CD14-positive monocyte (primary cell): ENCODE measurements at regions not wholly inside any gene's neighbourhood (a gene's known extent, or its start where the extent isn't known, plus 50 kb on each side); places are given as distances from the start of the nearest gene placed in this dataset.
"Not testable (repeated sequence)": the region's sequence is repeated elsewhere in the genome, so short reads cannot be mapped to it uniquely, and the experiment has no call there.

Source experiments
- DNase-seq, 3 donors: peaks; one replicate each; pipeline ENCODE4 v3.0.0-alpha.2; 2011 to 2022
- H2AFZ ChIP-seq: 2 replicates; pipeline ENCODE4 v1.6.0; 2012; ENCODE audit warnings: mild to moderate bottlenecking, low read depth, low read length, inconsistent platforms; ENCODE audit not compliant: insufficient read depth, poor library complexity, severe bottlenecking
- H3K27ac ChIP-seq, 2 donors: 1 replicate in 1 of 2; 2 replicates in 1 of 2; pipeline ENCODE4 v1.5.1; 2012 to 2013; ENCODE audit warnings: low read length in 2 of 2, control low read depth in 1 of 2, inconsistent platforms in 1 of 2, low read depth in 1 of 2, mild to moderate bottlenecking in 1 of 2
- H3K27me3 ChIP-seq, 2 donors: one replicate each; pipeline versions ENCODE4 v1.6.0 to v1.6.1; 2011 to 2013; ENCODE audit warnings: low read length in 2 of 2; ENCODE audit not compliant: control insufficient read depth in 2 of 2, insufficient read depth in 2 of 2
- H3K36me3 ChIP-seq, 2 donors: replicated peaks in 1 of 2; 1 replicate in 1 of 2; 2 replicates in 1 of 2; pipeline versions ENCODE4 v1.5.1 to v1.6.1; 2012 to 2013; ENCODE audit warnings: low read length in 2 of 2, control low read depth in 1 of 2, inconsistent platforms in 1 of 2, mild to moderate bottlenecking in 1 of 2; ENCODE audit not compliant: insufficient read depth in 2 of 2, control insufficient read depth in 1 of 2
- H3K4me1 ChIP-seq, 2 donors: 1 replicate in 1 of 2; 2 replicates in 1 of 2; pipeline versions ENCODE4 v1.5.1 to v1.6.1; 2012 to 2013; ENCODE audit warnings: low read length in 2 of 2, control low read depth in 1 of 2, inconsistent platforms in 1 of 2, mild to moderate bottlenecking in 1 of 2, moderate library complexity in 1 of 2; ENCODE audit not compliant: insufficient read depth in 2 of 2, control insufficient read depth in 1 of 2
- H3K4me2 ChIP-seq: replicated peaks from 2 replicates; pipeline ENCODE3; 2012; ENCODE audit warnings: low read length, moderate library complexity, mild to moderate bottlenecking; ENCODE audit not compliant: poor library complexity, severe bottlenecking; ENCODE audit errors: extremely low read depth
- H3K4me3 ChIP-seq, 3 experiments: fragments of 200-600 bp in 1 of 3; sonication (generic) in 1 of 3; replicated peaks in 1 of 3; 1 replicate in 2 of 3; 2 replicates in 1 of 3; pipeline ENCODE4 v1.5.1; 2011 to 2013; ENCODE audit warnings: low read length in 3 of 3, mild to moderate bottlenecking in 3 of 3, control low read depth in 2 of 3, low read depth in 2 of 3, inconsistent platforms in 1 of 3, moderate library complexity in 1 of 3
- H3K79me2 ChIP-seq: 2 replicates; pipeline ENCODE4 v1.6.0; 2012; ENCODE audit warnings: mild to moderate bottlenecking, control low read depth, inconsistent platforms, low read length, moderate library complexity; ENCODE audit not compliant: insufficient read depth
- H3K9ac ChIP-seq: 2 replicates; pipeline ENCODE4 v1.6.0; 2017; ENCODE audit warnings: low read length, mild to moderate bottlenecking; ENCODE audit not compliant: insufficient read depth, poor library complexity, severe bottlenecking
- H3K9me3 ChIP-seq, 2 donors: replicated peaks in 1 of 2; 1 replicate in 1 of 2; 2 replicates in 1 of 2; pipeline versions ENCODE4 v1.5.1 to v1.6.1; 2012 to 2013; ENCODE audit warnings: low read length in 2 of 2, control low read depth in 1 of 2; ENCODE audit not compliant: control insufficient read depth in 1 of 2, insufficient read depth in 1 of 2
- H4K20me1 ChIP-seq: 2 replicates; pipeline ENCODE4 v1.6.0; 2012; ENCODE audit warnings: mild to moderate bottlenecking, low read length, control low read depth, moderate library complexity; ENCODE audit not compliant: insufficient read depth
- H3K27ac Mint-ChIP-seq, 7 donors: one replicate each; pipeline ENCODE4 v1.8.0; 2020; ENCODE audit warnings: mild to moderate bottlenecking in 7 of 7, mixed read lengths in 7 of 7, moderate library complexity in 6 of 7, inconsistent platforms in 2 of 7
- H3K27me3 Mint-ChIP-seq, 3 donors: one replicate each; pipeline ENCODE4 v1.8.0; 2021 to 2022; ENCODE audit warnings: low read depth in 3 of 3, mild to moderate bottlenecking in 3 of 3, mixed read lengths in 3 of 3, moderate library complexity in 3 of 3, inconsistent platforms in 1 of 3
- H3K36me3 Mint-ChIP-seq, 2 donors: one replicate each; pipeline ENCODE4 v1.8.0; 2020; ENCODE audit warnings: mixed read lengths in 2 of 2, inconsistent platforms in 1 of 2, mild to moderate bottlenecking in 1 of 2
- H3K4me1 Mint-ChIP-seq: one replicate; pipeline ENCODE4 v1.8.0; 2020; ENCODE audit warnings: mild to moderate bottlenecking, mixed read lengths
- H3K4me3 Mint-ChIP-seq, 2 donors: one replicate each; pipeline ENCODE4 v1.8.0; 2020; ENCODE audit warnings: mild to moderate bottlenecking in 2 of 2, mixed read lengths in 2 of 2, moderate library complexity in 1 of 2
- H3K9me3 Mint-ChIP-seq, 7 donors: one replicate each; pipeline ENCODE4 v1.8.0; 2020 to 2022; ENCODE audit warnings: mixed read lengths in 7 of 7, mild to moderate bottlenecking in 6 of 7, moderate library complexity in 6 of 7, inconsistent platforms in 2 of 7
- CTCF ChIP-seq: fragments of 200-600 bp; IDR thresholded peaks from one replicate; pipeline ENCODE4 v1.8.0; 2022; ENCODE audit warnings: antibody characterized with exemption, mild to moderate bottlenecking
- WGBS: methylation state at CpG from one replicate; pipeline ENCODE4 v1.1.5; 2013; ENCODE audit warnings: missing lambda C conversion rate; ENCODE audit not compliant: insufficient coverage; 5-methylcytosine and 5-hydroxymethylcytosine counted together
- intact Hi-C, 2 donors: fragments of 100-400 bp; cut with micrococcal nuclease; formaldehyde crosslinking; loops; one replicate each; pipeline versions ENCODE4 v1.15.0 to v1.15.1; 2023

GRCh38 chr2:22079583-22079982 is 955.8 kb downstream of the TDRD15 start:
- no peaks in the 10 kb centered on the region for H3K79me2 ChIP-seq
- no peaks in the 10 kb centered on the region for H3K27me3 ChIP-seq
- H3K4me1 ChIP-seq = no peaks in the 10 kb centered on the region
- WGBS = no CpG with 5 or more reads among the region's 3 CpGs
- H3K9me3 ChIP-seq = no peaks in the 10 kb centered on the region
- intact Hi-C loops = no loop called here
- TF ChIP-seq CTCF = no peak
- H2AFZ ChIP-seq = no peak overlapping the region
- H3K27ac ChIP-seq = no peak overlapping the region
- no peak overlapping the region for H3K4me2 ChIP-seq
- Mint-ChIP-seq H3K4me3 (no peak overlapping the region), H3K36me3 (no peaks in the 10 kb centered on the region), H3K4me1 (no peaks in the 10 kb centered on the region), H3K9me3 (peaks cover 0 to 7% (median 2%) of the 10 kb centered on the region in 7 donors), H3K27me3 (no peaks in the 10 kb centered on the region), H3K27ac (no peak overlapping the region)
- DNase-seq = no peak
- H3K9ac ChIP-seq = no peak overlapping the region
- H3K36me3 ChIP-seq = no peaks in the 10 kb centered on the region
- no peaks in the 10 kb centered on the region for H4K20me1 ChIP-seq
- no peak overlapping the region for H3K4me3 ChIP-seq

- Histone ChIP-seq H4K20me1 (no peaks in the 10 kb centered on the region), H3K4me2 (no peak overlapping the region), H3K9ac (no peak overlapping the region), H3K4me1 (no peaks in the 10 kb centered on the region), H3K36me3 (no peaks in the 10 kb centered on the region), H3K27ac (no peak overlapping the region), H3K9me3 (no peaks in the 10 kb centered on the region), H2AFZ (no peak overlapping the region), H3K4me3 (no peak overlapping the region), H3K27me3 (no peaks in the 10 kb centered on the region), H3K79me2 (no peaks in the 10 kb centered on the region)
- TF ChIP-seq CTCF = no peak
- H3K27ac Mint-ChIP-seq = no peak overlapping the region
- no peaks in the 10 kb centered on the region for H3K4me1 Mint-ChIP-seq
- peaks cover 0 to 5% (median 2%) of the 10 kb centered on the region in 7 donors for H3K9me3 Mint-ChIP-seq
- H3K36me3 Mint-ChIP-seq = no peaks in the 10 kb centered on the region
- no peaks in the 10 kb centered on the region for H3K27me3 Mint-ChIP-seq
- WGBS = no CpG with 5 or more reads among the region's 2 CpGs
- no peak overlapping the region for H3K4me3 Mint-ChIP-seq
- intact Hi-C loops = no loop called here
- DNase-seq = no peak
Observed at GRCh38 chr2:22086726-22087125, 963.0 kb downstream of the TDRD15 start.

GRCh38 chr2:22103617-22104016 is 979.8 kb downstream of the TDRD15 start:
- H3K79me2 ChIP-seq, H3K9ac ChIP-seq, intact Hi-C loops, H3K27me3 ChIP-seq, H4K20me1 ChIP-seq, H3K36me3 ChIP-seq, H2AFZ ChIP-seq, H3K9me3 ChIP-seq, H3K4me2 ChIP-seq, H3K27ac ChIP-seq, H3K9me3 Mint-ChIP-seq, H3K36me3 Mint-ChIP-seq, H3K4me3 ChIP-seq, H3K4me1 Mint-ChIP-seq, H3K4me1 ChIP-seq, H3K4me3 Mint-ChIP-seq, H3K27me3 Mint-ChIP-seq, DNase-seq: not testable (repeated sequence)
- H3K27ac Mint-ChIP-seq = peak overlapping the region in 1 of 7 donors; percentile 10
- WGBS = no CpG with 5 or more reads among the region's 3 CpGs
